ENCODE measurements at regions not wholly inside any gene's neighbourhood (a gene's known extent, or its start where the extent isn't known, plus 50 kb on each side); places are given as distances from the start of the nearest gene placed in this dataset.

DNA sequence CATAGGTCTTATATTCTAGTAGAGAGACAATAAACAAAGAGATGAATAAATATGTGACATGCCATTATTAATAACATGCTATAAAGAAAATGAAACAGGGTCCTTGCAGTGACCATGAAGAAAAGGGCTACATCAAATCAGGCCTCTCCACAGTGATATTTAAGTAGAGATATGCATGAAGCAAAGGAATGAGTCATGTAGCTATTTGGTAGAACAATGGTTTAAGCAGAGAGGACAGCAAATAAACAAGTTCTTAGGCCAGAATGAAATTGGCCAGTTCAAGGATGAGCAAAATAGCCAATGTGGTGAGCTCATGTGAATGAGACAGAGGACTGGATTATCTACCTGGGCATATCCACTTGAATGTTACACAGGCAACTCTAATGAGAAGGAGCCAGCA, 172.2 kb upstream of the FERD3L start:
- no peak overlapping the region for H3K4me3 ChIP-seq (ENCODE audit: low read depth in 1 of 3, low read length in 3 of 3)
- H3K4me1 ChIP-seq (ENCODE audit: control insufficient read depth in 3 of 3, insufficient read depth in 2 of 3, low read depth in 1 of 3, low read length in 2 of 3), result no peaks in the 10 kb centered on the region
- H3K36me3 ChIP-seq (ENCODE audit: control insufficient read depth in 3 of 3, insufficient read depth in 2 of 3, low read depth in 1 of 3, low read length in 3 of 3), result no peaks in the 10 kb centered on the region
- H3K27ac ChIP-seq (ENCODE audit: low read depth in 1 of 3, low read length in 2 of 3), result no peak overlapping the region
- FAIRE-seq (no peak), DNase-seq (no peak)
- no peaks in the 10 kb centered on the region for H3K27me3 ChIP-seq (ENCODE audit: control insufficient read depth in 3 of 3, insufficient read depth in 3 of 3, low read length in 3 of 3)
- peaks cover 0 to 1% of the 10 kb centered on the region in 2 donors for H3K9me3 ChIP-seq (ENCODE audit: control insufficient read depth in 2 of 2, insufficient read depth in 1 of 2, low read depth in 1 of 2, low read length in 1 of 2)

- H3K36me3 ChIP-seq (ENCODE audit: control insufficient read depth in 3 of 3, insufficient read depth in 2 of 3, low read depth in 1 of 3, low read length in 3 of 3), result no peaks in the 10 kb centered on the region
- no peaks in the 10 kb centered on the region for H3K4me1 ChIP-seq (ENCODE audit: control insufficient read depth in 3 of 3, insufficient read depth in 2 of 3, low read depth in 1 of 3, low read length in 2 of 3)
- no peaks in the 10 kb centered on the region for H3K27me3 ChIP-seq (ENCODE audit: control insufficient read depth in 3 of 3, insufficient read depth in 3 of 3, low read length in 3 of 3)
- H3K4me3 ChIP-seq (ENCODE audit: low read depth in 1 of 3, low read length in 3 of 3), result no peak overlapping the region
- WGBS, 3 donors, result 50 to 85% (median 76%) methylated on average over 1 of the region's 1 CpG
- no peaks in the 10 kb centered on the region for H3K9me3 ChIP-seq (ENCODE audit: control insufficient read depth in 2 of 2, insufficient read depth in 1 of 2, low read depth in 1 of 2, low read length in 1 of 2)
- FAIRE-seq (no peak), DNase-seq (no peak)
- H3K27ac ChIP-seq (ENCODE audit: low read depth in 1 of 3, low read length in 2 of 3), result no peak overlapping the region
These were observed 167.2 kb upstream of the FERD3L start for GRCh38 chr7:19312416-19312815.

DNA sequence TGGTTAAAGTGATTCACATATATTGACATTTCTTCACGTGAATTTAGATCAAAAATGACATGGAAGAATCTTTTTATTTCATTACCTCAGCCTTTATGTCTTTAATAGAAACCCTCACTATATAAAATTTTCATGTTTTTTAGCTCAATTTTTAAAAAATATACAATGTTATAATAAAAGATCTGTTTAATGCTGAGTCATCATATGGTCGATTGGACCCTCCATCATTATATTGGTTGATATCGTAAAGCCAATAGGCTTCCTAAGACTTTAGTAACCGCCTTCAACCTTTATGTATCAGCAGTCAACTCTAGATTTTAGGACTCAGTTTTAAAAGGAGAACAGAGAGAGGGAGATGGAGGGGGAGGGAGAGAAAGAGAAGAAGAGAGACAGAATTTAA, 162.3 kb upstream of the FERD3L start:
- H3K36me3 ChIP-seq (ENCODE audit: control insufficient read depth in 3 of 3, insufficient read depth in 2 of 3, low read depth in 1 of 3, low read length in 3 of 3), result no peaks in the 10 kb centered on the region
- no peaks in the 10 kb centered on the region for H3K4me1 ChIP-seq (ENCODE audit: control insufficient read depth in 3 of 3, insufficient read depth in 2 of 3, low read depth in 1 of 3, low read length in 2 of 3)
- no peaks in the 10 kb centered on the region for H3K9me3 ChIP-seq (ENCODE audit: control insufficient read depth in 2 of 2, insufficient read depth in 1 of 2, low read depth in 1 of 2, low read length in 1 of 2)
- 80 to 86% (median 85%) methylated on average over 4 of the region's 4 CpGs for WGBS, 3 donors
- H3K27me3 ChIP-seq (ENCODE audit: control insufficient read depth in 3 of 3, insufficient read depth in 3 of 3, low read length in 3 of 3), result no peaks in the 10 kb centered on the region
- H3K4me3 ChIP-seq (ENCODE audit: low read depth in 1 of 3, low read length in 3 of 3), result no peak overlapping the region
- no peak overlapping the region for H3K27ac ChIP-seq (ENCODE audit: low read depth in 1 of 3, low read length in 2 of 3)
- DNase-seq (no peak), FAIRE-seq (no peak)

GRCh38 chr7:19305698-19306097, 160.5 kb upstream of the FERD3L start:
- Histone ChIP-seq H3K27ac (ENCODE audit: low read depth in 1 of 3, low read length in 2 of 3) (no peak overlapping the region), H3K27me3 (ENCODE audit: control insufficient read depth in 3 of 3, insufficient read depth in 3 of 3, low read length in 3 of 3) (no peaks in the 10 kb centered on the region), H3K36me3 (ENCODE audit: control insufficient read depth in 3 of 3, insufficient read depth in 2 of 3, low read depth in 1 of 3, low read length in 3 of 3) (no peaks in the 10 kb centered on the region), H3K4me3 (ENCODE audit: low read depth in 1 of 3, low read length in 3 of 3) (no peak overlapping the region), H3K9me3 (ENCODE audit: control insufficient read depth in 2 of 2, insufficient read depth in 1 of 2, low read depth in 1 of 2, low read length in 1 of 2) (no peaks in the 10 kb centered on the region), H3K4me1 (ENCODE audit: control insufficient read depth in 3 of 3, insufficient read depth in 2 of 3, low read depth in 1 of 3, low read length in 2 of 3) (no peaks in the 10 kb centered on the region)
- DNase-seq, result no peak
- no peak for FAIRE-seq
- WGBS, 3 donors, result 72 to 86% (median 80%) methylated on average over 2 of the region's 2 CpGs

GRCh38 chr7:19304086-19304485, 158.9 kb upstream of the FERD3L start:
- WGBS, 3 donors, result 85 to 94% (median 92%) methylated on average over 4 of the region's 4 CpGs
- DNase-seq, result no peak
- FAIRE-seq, result no peak
- H3K27ac ChIP-seq (ENCODE audit: low read depth in 1 of 3, low read length in 2 of 3), result no peak overlapping the region
- no peaks in the 10 kb centered on the region for H3K36me3 ChIP-seq (ENCODE audit: control insufficient read depth in 3 of 3, insufficient read depth in 2 of 3, low read depth in 1 of 3, low read length in 3 of 3)
- H3K9me3 ChIP-seq (ENCODE audit: control insufficient read depth in 2 of 2, insufficient read depth in 1 of 2, low read depth in 1 of 2, low read length in 1 of 2), result no peaks in the 10 kb centered on the region
- no peaks in the 10 kb centered on the region for H3K27me3 ChIP-seq (ENCODE audit: control insufficient read depth in 3 of 3, insufficient read depth in 3 of 3, low read length in 3 of 3)
- no peaks in the 10 kb centered on the region for H3K4me1 ChIP-seq (ENCODE audit: control insufficient read depth in 3 of 3, insufficient read depth in 2 of 3, low read depth in 1 of 3, low read length in 2 of 3)
- no peak overlapping the region for H3K4me3 ChIP-seq (ENCODE audit: low read depth in 1 of 3, low read length in 3 of 3)

DNA sequence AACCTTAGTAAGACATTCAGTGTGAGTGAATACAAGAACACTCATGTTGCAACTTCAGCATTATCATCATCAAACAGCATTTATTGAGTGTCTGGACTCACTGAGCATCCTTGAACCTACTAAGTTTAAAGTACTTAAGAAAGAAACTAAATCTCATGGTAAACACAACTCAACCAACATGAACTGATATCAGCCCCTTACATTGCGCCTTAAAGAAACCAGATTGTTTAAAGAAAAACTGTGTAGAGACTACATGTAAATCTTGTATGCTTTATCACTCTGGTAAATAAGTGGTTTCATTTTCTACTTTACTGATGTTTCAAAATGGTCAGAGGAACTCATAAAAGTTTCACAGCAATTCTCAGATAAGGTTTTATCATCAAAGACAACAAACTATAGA, 157.5 kb upstream of the FERD3L start:
- H3K27me3 ChIP-seq (ENCODE audit: control insufficient read depth in 3 of 3, insufficient read depth in 3 of 3, low read length in 3 of 3), result no peaks in the 10 kb centered on the region
- H3K9me3 ChIP-seq (ENCODE audit: control insufficient read depth in 2 of 2, insufficient read depth in 1 of 2, low read depth in 1 of 2, low read length in 1 of 2), result no peaks in the 10 kb centered on the region
- 44 to 74% (median 48%) methylated on average over 1 of the region's 1 CpG for WGBS, 3 donors
- no peak for FAIRE-seq
- H3K27ac ChIP-seq (ENCODE audit: low read depth in 1 of 3, low read length in 2 of 3), result no peak overlapping the region
- no peaks in the 10 kb centered on the region for H3K4me1 ChIP-seq (ENCODE audit: control insufficient read depth in 3 of 3, insufficient read depth in 2 of 3, low read depth in 1 of 3, low read length in 2 of 3)
- H3K36me3 ChIP-seq (ENCODE audit: control insufficient read depth in 3 of 3, insufficient read depth in 2 of 3, low read depth in 1 of 3, low read length in 3 of 3), result no peaks in the 10 kb centered on the region
- H3K4me3 ChIP-seq (ENCODE audit: low read depth in 1 of 3, low read length in 3 of 3), result no peak overlapping the region
- DNase-seq, result no peak

- FAIRE-seq (no peak), DNase-seq (no peak)
- WGBS, 3 donors, result 61 to 78% (median 67%) methylated on average over 2 of the region's 2 CpGs
- Histone ChIP-seq H3K36me3 (ENCODE audit: control insufficient read depth in 3 of 3, insufficient read depth in 2 of 3, low read depth in 1 of 3, low read length in 3 of 3) (no peaks in the 10 kb centered on the region), H3K4me1 (ENCODE audit: control insufficient read depth in 3 of 3, insufficient read depth in 2 of 3, low read depth in 1 of 3, low read length in 2 of 3) (no peaks in the 10 kb centered on the region), H3K9me3 (ENCODE audit: control insufficient read depth in 2 of 2, insufficient read depth in 1 of 2, low read depth in 1 of 2, low read length in 1 of 2) (peaks cover 0 to 2% of the 10 kb centered on the region in 2 donors), H3K27me3 (ENCODE audit: control insufficient read depth in 3 of 3, insufficient read depth in 3 of 3, low read length in 3 of 3) (no peaks in the 10 kb centered on the region), H3K4me3 (ENCODE audit: low read depth in 1 of 3, low read length in 3 of 3) (no peak overlapping the region), H3K27ac (ENCODE audit: low read depth in 1 of 3, low read length in 2 of 3) (no peak overlapping the region)
These were observed 151.4 kb upstream of the FERD3L start for GRCh38 chr7:19296617-19297016.

GRCh38 chr7:19295376-19295775, 150.2 kb upstream of the FERD3L start:
- peaks cover 0 to 2% of the 10 kb centered on the region in 2 donors for H3K9me3 ChIP-seq (ENCODE audit: control insufficient read depth in 2 of 2, insufficient read depth in 1 of 2, low read depth in 1 of 2, low read length in 1 of 2)
- no peaks in the 10 kb centered on the region for H3K4me1 ChIP-seq (ENCODE audit: control insufficient read depth in 3 of 3, insufficient read depth in 2 of 3, low read depth in 1 of 3, low read length in 2 of 3)
- H3K27ac ChIP-seq (ENCODE audit: low read depth in 1 of 3, low read length in 2 of 3), result no peak overlapping the region
- WGBS, 3 donors, result 54 to 86% (median 79%) methylated on average over 5 of the region's 5 CpGs
- H3K27me3 ChIP-seq (ENCODE audit: control insufficient read depth in 3 of 3, insufficient read depth in 3 of 3, low read length in 3 of 3), result no peaks in the 10 kb centered on the region
- no peak for DNase-seq
- peak; percentile 26 for FAIRE-seq
- H3K4me3 ChIP-seq (ENCODE audit: low read depth in 1 of 3, low read length in 3 of 3), result no peak overlapping the region
- no peaks in the 10 kb centered on the region for H3K36me3 ChIP-seq (ENCODE audit: control insufficient read depth in 3 of 3, insufficient read depth in 2 of 3, low read depth in 1 of 3, low read length in 3 of 3)

- DNase-seq, result no peak
- H3K27me3 ChIP-seq (ENCODE audit: control insufficient read depth in 3 of 3, insufficient read depth in 3 of 3, low read length in 3 of 3), result no peaks in the 10 kb centered on the region
- WGBS, 3 donors, result 71 to 89% (median 86%) methylated on average over 5 of the region's 5 CpGs
- peaks cover 0 to 2% of the 10 kb centered on the region in 2 donors for H3K9me3 ChIP-seq (ENCODE audit: control insufficient read depth in 2 of 2, insufficient read depth in 1 of 2, low read depth in 1 of 2, low read length in 1 of 2)
- H3K4me1 ChIP-seq (ENCODE audit: control insufficient read depth in 3 of 3, insufficient read depth in 2 of 3, low read depth in 1 of 3, low read length in 2 of 3), result no peaks in the 10 kb centered on the region
- H3K4me3 ChIP-seq (ENCODE audit: low read depth in 1 of 3, low read length in 3 of 3), result no peak overlapping the region
- no peak for FAIRE-seq
- H3K27ac ChIP-seq (ENCODE audit: low read depth in 1 of 3, low read length in 2 of 3), result no peak overlapping the region
- no peaks in the 10 kb centered on the region for H3K36me3 ChIP-seq (ENCODE audit: control insufficient read depth in 3 of 3, insufficient read depth in 2 of 3, low read depth in 1 of 3, low read length in 3 of 3)
These were observed 149.4 kb upstream of the FERD3L start for GRCh38 chr7:19294619-19295018.
